Prostate gland (tissue), 2 donors: ENCODE measurements at regions not wholly inside any gene's neighbourhood (a gene's known extent, or its start where the extent isn't known, plus 50 kb on each side); places are given as distances from the start of the nearest gene placed in this dataset.

Experiments
- POLR2A ChIP-seq: fragments of 450-650 bp; IDR thresholded peaks from one replicate; pipeline ENCODE4 v1.6.1; 2016; ENCODE audit warnings: antibody characterized with exemption, mild to moderate bottlenecking
- TF ChIP-seq, protein P1 (sequence below), 4 experiments: fragments of 200-600 bp in 2 of 4; fragments of 450-650 bp in 2 of 4; sonication (generic) in 2 of 4; IDR thresholded peaks; 1 replicate in 3 of 4; 2 replicates in 1 of 4; pipeline ENCODE4 v1.5.1; 2016 to 2019; ENCODE audit warnings: antibody characterized with exemption in 4 of 4, mild to moderate bottlenecking in 2 of 4, moderate library complexity in 2 of 4

DNA sequence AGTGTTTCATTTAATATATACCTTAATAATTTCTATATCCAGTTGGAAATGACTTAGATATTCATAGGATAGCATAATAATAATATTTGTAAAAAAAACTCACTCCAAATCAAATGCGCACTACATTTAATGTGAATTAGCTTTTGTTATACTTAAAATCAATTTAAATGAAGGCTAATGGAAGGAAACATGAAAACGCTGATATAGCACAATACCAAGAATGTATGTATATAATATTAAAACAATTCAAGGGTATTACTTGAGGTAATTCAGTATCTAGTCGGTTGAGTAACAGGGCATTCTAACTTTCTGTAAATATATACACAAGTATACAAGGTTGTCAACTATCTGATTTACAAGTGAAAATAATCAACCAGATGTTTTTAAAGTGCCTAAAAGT lies 307.1 kb upstream of the TEX13C start:
- TF ChIP-seq, protein P1, sequence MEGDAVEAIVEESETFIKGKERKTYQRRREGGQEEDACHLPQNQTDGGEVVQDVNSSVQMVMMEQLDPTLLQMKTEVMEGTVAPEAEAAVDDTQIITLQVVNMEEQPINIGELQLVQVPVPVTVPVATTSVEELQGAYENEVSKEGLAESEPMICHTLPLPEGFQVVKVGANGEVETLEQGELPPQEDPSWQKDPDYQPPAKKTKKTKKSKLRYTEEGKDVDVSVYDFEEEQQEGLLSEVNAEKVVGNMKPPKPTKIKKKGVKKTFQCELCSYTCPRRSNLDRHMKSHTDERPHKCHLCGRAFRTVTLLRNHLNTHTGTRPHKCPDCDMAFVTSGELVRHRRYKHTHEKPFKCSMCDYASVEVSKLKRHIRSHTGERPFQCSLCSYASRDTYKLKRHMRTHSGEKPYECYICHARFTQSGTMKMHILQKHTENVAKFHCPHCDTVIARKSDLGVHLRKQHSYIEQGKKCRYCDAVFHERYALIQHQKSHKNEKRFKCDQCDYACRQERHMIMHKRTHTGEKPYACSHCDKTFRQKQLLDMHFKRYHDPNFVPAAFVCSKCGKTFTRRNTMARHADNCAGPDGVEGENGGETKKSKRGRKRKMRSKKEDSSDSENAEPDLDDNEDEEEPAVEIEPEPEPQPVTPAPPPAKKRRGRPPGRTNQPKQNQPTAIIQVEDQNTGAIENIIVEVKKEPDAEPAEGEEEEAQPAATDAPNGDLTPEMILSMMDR (IDR thresholded peaks at IDR 0.05), result no peak
- TF ChIP-seq POLR2A, result no peak
